ENCODE measurements at regions not wholly inside any gene's neighbourhood (a gene's known extent, or its start where the extent isn't known, plus 50 kb on each side); places are given as distances from the start of the nearest gene placed in this dataset.

DNA sequence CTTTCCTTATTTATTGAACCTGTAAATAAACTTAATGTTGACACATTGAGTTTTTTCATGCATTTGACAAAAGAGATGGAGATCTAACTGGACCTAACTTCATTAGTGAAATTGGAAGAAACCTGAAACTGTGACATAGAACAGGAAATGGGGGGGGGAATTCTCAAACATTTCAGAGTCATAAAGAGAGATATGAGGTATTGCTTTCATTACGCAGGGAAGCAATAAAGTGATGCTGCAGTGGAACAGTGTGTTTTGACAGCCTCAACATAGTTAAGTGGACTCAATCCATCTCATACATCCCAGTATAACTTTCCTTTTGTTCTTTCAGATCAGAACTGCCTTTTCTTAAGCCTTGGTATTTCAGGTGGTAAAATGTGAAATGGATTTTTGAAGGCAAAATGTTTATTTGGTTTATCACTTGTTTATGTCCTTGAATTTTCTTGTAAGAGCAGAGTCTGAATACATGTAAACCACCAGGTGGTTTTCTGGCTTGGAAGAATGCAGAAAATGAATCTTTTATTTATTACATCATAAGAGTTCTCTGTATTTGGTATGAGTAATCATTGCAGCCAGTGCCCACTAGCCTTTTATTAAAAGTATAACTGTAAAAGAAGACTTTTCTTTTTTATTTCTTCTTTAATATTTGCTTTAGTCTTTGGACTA lies 132.5 kb downstream of the ZNF326 start:
- Histone ChIP-seq H3K4me3 (ENCODE audit: insufficient read depth, low read length, poor library complexity, severe bottlenecking) (no peak overlapping the region), H3F3A (ENCODE audit: insufficient read depth) (no peaks in the 10 kb centered on the region), H3K4me2 (ENCODE audit: low read depth, low read length, poor library complexity, severe bottlenecking) (no peak overlapping the region), H2AFZ (ENCODE audit: low read depth, low read length, severe bottlenecking) (no peak overlapping the region), H4K20me1 (ENCODE audit: low read depth, low read length) (no peaks in the 10 kb centered on the region), H3K9me3 (ENCODE audit: insufficient read depth, low read length) (no peaks in the 10 kb centered on the region), H3K27me3 (ENCODE audit: low read length) (no peaks in the 10 kb centered on the region), H3K36me3 (ENCODE audit: low read length) (no peaks in the 10 kb centered on the region), H3K27ac (ENCODE audit: low read depth, low read length) (no peak overlapping the region), H3K79me2 (ENCODE audit: insufficient read depth, low read length) (no peaks in the 10 kb centered on the region), H3K9ac (ENCODE audit: low read length) (no peak overlapping the region), H3K9me2 (replicated peaks; ENCODE audit: insufficient read depth, low read length) (no peaks in the 10 kb centered on the region)
- TF ChIP-seq EZH2phosphoT487 (conservative IDR thresholded peaks at IDR 0.05; ENCODE audit: low read length): no peak
- TF ChIP-seq, protein P1, sequence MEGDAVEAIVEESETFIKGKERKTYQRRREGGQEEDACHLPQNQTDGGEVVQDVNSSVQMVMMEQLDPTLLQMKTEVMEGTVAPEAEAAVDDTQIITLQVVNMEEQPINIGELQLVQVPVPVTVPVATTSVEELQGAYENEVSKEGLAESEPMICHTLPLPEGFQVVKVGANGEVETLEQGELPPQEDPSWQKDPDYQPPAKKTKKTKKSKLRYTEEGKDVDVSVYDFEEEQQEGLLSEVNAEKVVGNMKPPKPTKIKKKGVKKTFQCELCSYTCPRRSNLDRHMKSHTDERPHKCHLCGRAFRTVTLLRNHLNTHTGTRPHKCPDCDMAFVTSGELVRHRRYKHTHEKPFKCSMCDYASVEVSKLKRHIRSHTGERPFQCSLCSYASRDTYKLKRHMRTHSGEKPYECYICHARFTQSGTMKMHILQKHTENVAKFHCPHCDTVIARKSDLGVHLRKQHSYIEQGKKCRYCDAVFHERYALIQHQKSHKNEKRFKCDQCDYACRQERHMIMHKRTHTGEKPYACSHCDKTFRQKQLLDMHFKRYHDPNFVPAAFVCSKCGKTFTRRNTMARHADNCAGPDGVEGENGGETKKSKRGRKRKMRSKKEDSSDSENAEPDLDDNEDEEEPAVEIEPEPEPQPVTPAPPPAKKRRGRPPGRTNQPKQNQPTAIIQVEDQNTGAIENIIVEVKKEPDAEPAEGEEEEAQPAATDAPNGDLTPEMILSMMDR (IDR thresholded peaks at IDR 0.05; ENCODE audit: insufficient read depth, low read length, poor library complexity, severe bottlenecking): no peak

DNA sequence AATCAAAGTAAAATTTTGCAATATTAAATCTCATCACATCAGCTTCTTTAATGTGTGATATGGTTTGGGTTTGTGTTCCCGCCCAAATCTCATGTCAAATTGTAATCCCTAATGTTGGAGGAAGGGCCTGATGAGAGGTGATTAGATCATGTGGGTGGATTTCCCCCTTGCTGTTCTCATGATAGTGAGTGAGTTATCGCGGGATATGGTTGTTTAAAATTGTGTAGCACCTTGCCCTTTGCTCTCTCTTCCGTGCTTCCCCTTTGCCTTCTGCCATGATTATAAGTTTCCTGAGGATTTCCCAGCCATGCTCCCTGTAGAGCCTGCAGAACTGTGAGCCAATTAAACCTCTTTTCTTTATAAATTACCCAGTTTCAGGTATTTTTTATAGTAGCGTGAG lies 131.9 kb downstream of the ZNF326 start:
- Histone ChIP-seq H3F3A (ENCODE audit: insufficient read depth) (no peaks in the 10 kb centered on the region), H3K27me3 (ENCODE audit: low read length) (no peaks in the 10 kb centered on the region), H2AFZ (ENCODE audit: low read depth, low read length, severe bottlenecking) (no peak overlapping the region), H3K9ac (ENCODE audit: low read length) (no peak overlapping the region), H3K9me3 (ENCODE audit: insufficient read depth, low read length) (no peaks in the 10 kb centered on the region), H4K20me1 (ENCODE audit: low read depth, low read length) (no peaks in the 10 kb centered on the region), H3K4me3 (ENCODE audit: insufficient read depth, low read length, poor library complexity, severe bottlenecking) (no peak overlapping the region), H3K4me2 (ENCODE audit: low read depth, low read length, poor library complexity, severe bottlenecking) (no peak overlapping the region), H3K79me2 (ENCODE audit: insufficient read depth, low read length) (no peaks in the 10 kb centered on the region), H3K27ac (ENCODE audit: low read depth, low read length) (no peak overlapping the region), H3K36me3 (ENCODE audit: low read length) (no peaks in the 10 kb centered on the region), H3K9me2 (replicated peaks; ENCODE audit: insufficient read depth, low read length) (no peaks in the 10 kb centered on the region)
- no peak for TF ChIP-seq EZH2phosphoT487 (conservative IDR thresholded peaks at IDR 0.05; ENCODE audit: low read length)
- TF ChIP-seq, protein P1 (IDR thresholded peaks at IDR 0.05; ENCODE audit: insufficient read depth, low read length, poor library complexity, severe bottlenecking): no peak

DNA sequence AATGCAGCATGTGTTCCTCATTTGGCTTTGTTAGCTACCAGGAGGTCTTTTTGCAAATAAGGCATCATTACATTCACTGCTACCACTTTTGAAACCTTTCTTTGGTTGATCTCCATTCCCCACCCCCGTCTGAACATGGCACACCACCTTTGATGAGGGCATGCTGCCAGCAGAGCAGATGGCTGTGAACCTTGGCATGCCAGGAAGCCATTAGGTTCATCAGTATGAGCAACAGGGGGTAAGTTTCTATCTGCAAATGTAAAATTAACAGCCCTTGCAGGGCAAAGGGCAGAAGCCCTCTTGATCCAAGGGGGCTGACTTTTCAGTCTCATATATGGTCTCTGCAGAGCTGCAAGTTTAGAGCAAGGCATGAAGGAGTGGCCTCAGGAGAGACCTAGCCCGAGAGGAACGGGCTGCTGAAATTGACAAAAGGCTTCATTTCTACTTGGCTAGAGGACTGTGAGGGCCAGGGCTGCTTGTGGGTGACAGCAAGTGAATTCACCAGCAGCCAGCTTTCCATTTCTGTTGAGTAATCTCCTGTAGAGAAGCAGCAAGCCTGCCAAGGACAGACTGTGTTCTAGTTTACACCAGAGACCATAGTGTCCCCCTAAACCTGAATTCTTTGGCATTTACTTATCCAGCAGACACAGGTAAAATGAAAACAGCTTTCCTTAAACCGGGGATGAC lies 127.9 kb downstream of the ZNF326 start:
- Histone ChIP-seq H3K27me3 (ENCODE audit: low read length) (no peaks in the 10 kb centered on the region), H3K9me2 (replicated peaks; ENCODE audit: insufficient read depth, low read length) (no peaks in the 10 kb centered on the region), H2AFZ (ENCODE audit: low read depth, low read length, severe bottlenecking) (no peak overlapping the region), H3K4me2 (ENCODE audit: low read depth, low read length, poor library complexity, severe bottlenecking) (no peak overlapping the region), H3K27ac (ENCODE audit: low read depth, low read length) (no peak overlapping the region), H4K20me1 (ENCODE audit: low read depth, low read length) (no peaks in the 10 kb centered on the region), H3K4me3 (ENCODE audit: insufficient read depth, low read length, poor library complexity, severe bottlenecking) (no peak overlapping the region), H3F3A (ENCODE audit: insufficient read depth) (no peaks in the 10 kb centered on the region), H3K9ac (ENCODE audit: low read length) (no peak overlapping the region), H3K9me3 (ENCODE audit: insufficient read depth, low read length) (no peaks in the 10 kb centered on the region), H3K79me2 (ENCODE audit: insufficient read depth, low read length) (no peaks in the 10 kb centered on the region), H3K36me3 (ENCODE audit: low read length) (no peaks in the 10 kb centered on the region)
- TF ChIP-seq, protein P1 (IDR thresholded peaks at IDR 0.05; ENCODE audit: insufficient read depth, low read length, poor library complexity, severe bottlenecking): no peak
- no peak for TF ChIP-seq EZH2phosphoT487 (conservative IDR thresholded peaks at IDR 0.05; ENCODE audit: low read length)

Data from SU-DHL-6 (cell line).